Ramos (cell line): ENCODE measurements at regions not wholly inside any gene's neighbourhood (a gene's known extent, or its start where the extent isn't known, plus 50 kb on each side); places are given as distances from the start of the nearest gene placed in this dataset.
"Not testable (repeated sequence)": the region's sequence is repeated elsewhere in the genome, so short reads cannot be mapped to it uniquely, and the experiment has no call there.

Experiments used
- in situ Hi-C: fragments of 300-500 bp; cut with MboI; formaldehyde crosslinking; loops from one replicate; pipeline ENCODE4 v1.14.3; 2022; ENCODE audit warnings: low sequenced_read_pairs; ENCODE audit not compliant: unreplicated experiment

DNA sequence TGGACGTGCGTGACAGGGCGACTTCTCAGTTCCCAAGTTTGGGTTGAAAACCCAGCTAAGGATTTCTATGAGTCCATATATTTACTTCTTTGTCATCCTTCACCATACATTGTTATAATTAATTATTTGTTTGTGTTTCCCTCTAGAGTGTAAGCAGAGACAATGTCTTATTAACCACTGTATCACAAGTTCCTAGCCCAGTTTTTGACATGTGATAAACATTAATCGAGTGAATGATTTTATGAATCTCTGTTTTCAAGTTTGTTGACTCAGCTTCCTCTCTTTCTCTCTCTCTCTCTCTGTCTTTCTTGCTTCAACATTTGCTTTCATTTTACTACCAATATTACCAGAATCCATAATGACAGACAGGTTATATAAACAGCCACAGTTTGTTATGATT is 1259.6 kb upstream of the TENM4 start:
- in situ Hi-C loops: no loop called here

DNA sequence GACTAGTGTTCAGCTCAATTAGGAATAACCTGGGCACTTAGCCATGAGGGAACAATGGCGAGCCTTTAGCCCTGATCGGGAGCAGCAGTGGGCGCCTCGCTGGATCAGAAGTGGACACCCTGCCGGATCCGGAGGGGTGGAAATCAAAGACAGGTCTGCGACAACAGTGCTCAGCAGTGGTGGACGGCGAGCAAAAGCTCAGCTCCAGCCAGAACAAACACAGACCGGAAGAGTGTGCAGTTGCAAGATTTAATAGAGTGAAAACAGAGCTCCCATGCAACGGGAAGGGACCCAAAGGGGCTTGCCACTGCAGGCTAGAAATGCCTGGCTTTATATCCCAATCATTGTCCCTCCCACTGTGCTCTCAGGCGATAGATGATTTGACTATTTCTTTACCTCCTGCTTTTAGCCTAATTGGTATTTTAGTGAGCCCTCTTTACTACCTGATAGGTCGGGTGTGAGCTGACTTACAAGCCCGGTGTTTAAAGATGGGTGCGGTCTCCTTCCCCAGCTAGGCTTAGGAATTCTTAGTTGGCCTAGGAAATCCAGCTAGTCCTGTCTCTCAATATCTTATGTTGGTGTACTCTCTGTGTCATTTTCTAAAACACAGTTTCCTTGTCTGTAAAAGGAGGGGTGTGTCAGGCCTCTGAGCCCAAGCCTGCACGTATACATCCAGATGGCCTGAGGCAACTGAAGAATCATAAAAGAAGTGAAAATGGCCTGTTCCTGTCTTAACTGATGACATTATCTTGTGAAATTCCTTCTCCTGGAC is 1258.8 kb upstream of the TENM4 start:
- in situ Hi-C loops: not testable (repeated sequence)

DNA sequence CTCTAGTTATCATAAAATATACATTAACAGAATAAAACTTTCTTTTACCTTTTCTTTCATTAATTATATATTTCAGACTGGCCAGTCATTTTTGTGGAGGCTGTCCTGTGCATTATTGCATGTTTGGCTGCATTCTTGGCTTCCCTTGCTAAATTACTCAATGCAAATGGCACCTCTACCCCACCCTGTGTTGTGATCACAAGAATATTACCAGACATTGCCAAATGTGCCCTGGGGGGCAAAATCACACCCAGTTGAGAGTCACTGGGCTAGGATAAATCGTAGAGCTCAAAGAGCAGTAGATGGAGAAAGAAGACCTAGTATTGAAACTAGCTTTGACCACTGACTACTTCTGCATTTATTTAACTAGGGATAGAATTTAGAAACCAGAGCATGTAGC is 1257.8 kb upstream of the TENM4 start:
- in situ Hi-C loops: no loop called here

DNA sequence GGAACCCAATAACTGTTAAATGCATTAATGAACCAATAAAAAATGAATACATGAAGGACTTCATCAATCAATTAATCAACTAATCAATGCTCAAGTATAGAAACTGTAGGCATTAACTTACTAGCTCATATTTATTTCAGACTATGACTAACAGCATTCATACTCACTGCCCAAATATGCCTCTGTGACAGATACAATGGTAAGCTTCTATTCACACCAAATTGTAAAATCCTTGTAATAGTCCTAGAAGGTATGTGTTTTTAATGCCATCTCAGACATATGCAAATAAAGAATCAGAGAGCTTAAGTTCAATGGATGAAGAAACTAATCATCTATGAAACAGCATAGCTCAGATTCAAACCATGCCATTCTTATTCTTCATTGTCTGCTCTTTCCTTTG is 1253.6 kb upstream of the TENM4 start:
- in situ Hi-C loops: no loop called here

DNA sequence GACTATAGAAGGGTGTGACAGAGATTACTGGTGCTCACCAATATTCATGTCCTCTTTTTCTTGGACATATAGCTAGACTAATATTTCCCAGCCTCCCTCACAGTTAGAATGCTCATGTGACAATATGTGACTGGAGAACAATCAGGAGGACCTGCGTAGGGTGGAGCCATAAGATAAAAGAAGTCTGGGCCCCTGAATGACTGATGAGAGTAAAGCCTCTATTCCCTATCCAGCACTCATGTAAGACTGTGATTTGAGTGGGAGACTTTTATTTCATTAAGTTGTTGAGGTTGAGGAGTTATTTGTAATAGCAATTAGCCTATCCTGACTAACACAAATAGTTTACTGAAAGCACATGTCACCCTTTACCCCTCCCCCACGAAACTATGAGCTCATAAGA is 1247.1 kb upstream of the TENM4 start:
- in situ Hi-C loops: no loop called here

DNA sequence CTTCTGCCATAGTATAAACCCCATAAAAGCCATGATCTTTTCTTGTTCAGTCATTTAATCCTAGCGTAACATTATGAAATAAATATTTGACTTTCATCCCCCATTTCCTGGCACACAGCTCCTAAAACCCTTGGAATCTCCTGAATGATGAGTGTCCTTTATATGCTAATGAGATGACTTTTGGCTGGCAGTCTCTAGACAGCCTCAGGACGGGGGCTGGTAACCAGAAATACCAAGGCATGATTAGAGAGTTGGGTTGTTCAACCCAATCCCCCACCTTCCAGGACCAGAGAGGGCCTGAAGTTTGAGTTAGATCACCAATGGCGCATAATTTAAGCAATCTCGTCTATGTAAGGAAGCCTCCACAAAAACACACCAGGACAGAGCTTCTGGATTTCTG is 1246.1 kb upstream of the TENM4 start:
- in situ Hi-C loops: no loop called here

DNA sequence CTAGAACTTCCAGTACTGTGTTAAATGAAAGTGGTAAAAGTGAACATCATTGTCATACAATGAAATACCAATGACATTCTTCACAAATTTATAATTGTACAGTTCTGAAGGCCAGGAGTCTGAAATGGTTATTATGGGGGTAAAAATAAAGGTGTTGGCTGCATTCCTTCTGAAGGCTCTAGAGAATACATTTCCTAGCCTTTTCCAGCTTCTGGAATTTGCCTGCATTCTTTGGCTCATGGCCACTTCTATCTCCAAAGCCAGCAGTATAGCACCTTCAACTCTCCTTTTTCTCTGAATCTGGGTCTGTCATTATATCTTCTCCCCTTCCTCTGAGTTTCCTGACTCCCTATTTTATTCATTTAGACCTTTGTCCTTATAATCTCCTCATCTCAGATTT is 1232.7 kb upstream of the TENM4 start:
- in situ Hi-C loops: no loop called here

DNA sequence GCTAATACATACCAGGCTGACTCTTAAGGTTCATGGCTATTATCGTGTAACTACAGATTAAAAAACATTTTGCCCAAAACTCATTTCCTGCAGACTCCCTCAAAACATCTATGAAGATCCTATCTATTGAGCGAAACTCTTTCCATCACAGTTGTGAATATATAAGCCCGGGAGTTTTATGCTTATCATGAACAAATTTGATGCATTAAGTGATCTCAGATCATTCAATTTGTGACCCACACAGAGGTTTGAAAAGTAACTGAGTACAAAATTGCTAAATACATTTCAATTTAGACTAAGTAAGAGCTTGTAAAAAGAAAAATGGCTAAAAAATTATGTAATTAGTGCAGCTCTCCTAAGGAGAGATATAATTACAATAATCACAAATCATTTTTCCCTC is 1228.8 kb upstream of the TENM4 start:
- in situ Hi-C loops: no loop called here

DNA sequence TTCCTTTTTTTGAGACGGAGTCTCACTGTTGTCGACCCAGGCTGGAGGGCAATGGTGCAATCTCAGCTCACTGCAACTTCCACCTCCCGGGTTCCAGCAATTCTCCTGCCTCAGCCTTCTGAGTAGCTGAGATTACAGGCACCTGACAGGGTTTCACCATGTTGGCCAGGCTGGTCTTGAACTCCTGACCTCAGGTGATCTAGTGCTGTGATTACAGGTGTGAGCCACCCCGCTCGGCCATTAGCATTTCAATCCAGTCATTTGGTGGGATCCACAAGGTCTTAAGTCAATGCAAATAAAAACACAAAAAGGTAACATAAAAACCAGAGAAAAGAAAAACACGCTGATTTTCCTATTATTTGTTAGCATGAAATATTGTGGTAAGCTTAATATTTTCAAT is 1227.2 kb upstream of the TENM4 start:
- in situ Hi-C loops: no loop called here

DNA sequence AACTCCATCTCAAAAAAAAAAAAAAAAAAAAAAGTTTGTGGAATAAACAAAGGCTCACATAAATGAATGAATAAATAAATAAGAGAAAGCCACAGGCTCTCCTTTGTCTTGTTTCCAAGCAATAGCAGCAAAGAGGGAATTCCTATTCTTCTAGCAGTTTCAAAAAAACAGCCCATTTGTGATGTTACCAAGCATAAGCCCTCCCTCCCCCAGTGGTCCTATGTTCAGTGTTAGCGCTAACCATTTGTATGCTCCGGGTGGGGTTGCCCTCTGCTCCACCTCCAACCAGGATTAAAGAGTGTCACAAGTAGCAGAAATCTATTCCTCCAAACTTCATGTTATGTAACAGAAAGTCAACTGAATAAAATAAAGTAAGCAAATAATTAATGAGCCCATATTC is 1215.0 kb upstream of the TENM4 start:
- in situ Hi-C loops: no loop called here

DNA sequence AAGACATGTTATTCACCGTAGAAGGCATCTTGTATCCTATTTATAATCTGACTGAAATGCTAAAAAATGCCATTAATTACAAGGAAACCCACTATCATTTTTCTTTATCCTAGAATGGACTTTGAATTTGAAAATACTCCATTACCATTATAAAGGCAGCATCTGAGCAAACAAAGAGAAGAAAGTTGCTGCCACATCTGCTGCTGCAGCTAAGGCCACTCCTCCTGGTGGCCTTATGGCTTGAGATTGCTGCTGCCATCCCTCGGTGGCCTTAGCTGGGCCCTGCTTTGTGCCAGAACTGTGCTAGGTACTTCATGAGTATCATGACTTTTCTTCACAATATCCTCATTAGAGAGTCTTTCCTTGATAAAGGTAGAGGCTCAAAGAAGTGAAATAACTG is 1210.1 kb upstream of the TENM4 start:
- in situ Hi-C loops: no loop called here

DNA sequence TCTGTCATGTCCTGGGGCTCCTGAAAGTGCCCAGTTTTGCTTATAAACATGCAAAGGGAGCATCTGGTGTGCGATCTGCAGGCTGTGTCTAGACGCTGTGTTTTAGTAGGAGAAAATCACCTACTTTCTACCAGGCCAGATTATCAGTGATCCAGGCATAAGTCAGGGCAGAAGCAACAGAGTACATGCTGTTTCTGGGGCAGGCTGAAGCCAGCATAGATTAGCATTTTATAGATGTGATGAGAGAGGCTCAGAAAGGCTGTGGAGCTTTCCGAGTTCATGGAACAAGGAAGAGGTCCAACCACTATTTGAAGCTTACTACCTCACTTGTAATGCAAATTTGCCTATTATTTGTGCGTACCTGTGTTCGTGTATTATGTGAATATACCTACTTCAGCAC is 1208.4 kb upstream of the TENM4 start:
- in situ Hi-C loops: no loop called here

DNA sequence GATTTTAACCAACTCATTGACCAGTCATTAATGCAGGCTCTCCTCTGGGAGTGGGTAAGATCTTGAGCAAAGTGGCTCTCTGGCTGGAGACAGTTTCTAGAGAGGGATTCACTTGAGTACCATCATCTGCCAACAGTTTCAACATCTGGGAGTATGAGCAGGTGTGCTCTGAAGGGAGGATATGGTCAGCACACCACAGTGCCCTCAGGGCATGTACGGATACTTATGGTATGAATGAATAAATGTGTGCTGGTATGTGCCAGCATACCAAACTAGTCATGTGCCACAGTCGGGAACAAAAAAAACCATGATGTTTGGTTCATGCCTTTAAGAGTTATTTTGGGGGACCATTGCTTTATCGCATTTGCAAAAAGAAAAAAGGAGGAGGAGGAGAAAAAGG is 1197.5 kb upstream of the TENM4 start:
- in situ Hi-C loops: no loop called here

DNA sequence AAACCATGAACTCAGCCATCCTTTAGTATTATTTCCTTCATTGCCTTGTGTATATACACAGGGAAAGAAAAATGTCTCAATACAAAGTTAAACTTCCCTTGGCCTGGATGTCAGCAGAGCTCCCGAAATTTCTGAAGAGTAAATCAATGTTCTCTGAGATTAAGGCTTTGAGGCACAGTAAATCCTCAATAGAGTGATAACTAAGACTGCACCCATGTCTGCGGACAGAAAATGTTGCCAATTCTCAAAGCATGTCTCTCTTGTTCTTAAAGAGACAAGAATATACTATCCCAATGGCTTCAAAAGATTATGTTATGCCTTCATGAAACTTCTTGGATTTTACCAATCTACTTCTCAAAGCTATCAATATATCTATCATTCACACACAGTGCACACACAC is 1196.7 kb upstream of the TENM4 start:
- in situ Hi-C loops: no loop called here

DNA sequence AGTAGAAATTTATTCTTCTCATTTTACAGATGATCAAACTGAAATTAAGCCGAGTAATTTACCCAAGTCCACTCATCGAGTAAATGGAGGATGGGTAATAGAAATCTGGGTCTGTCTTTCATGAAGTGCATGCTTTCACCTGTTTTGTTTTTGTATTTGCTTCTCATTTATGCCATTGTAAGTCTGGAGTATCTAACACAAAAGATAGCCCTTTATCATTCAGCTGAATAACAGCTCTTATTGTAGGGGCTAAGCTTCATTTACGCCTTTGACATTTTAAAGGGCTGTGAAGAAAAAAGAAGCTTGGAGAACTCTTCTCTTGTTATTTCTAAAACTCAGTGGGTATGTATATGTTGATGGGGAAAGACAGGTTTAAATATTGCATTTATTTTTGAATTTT is 1196.2 kb upstream of the TENM4 start:
- in situ Hi-C loops: no loop called here

DNA sequence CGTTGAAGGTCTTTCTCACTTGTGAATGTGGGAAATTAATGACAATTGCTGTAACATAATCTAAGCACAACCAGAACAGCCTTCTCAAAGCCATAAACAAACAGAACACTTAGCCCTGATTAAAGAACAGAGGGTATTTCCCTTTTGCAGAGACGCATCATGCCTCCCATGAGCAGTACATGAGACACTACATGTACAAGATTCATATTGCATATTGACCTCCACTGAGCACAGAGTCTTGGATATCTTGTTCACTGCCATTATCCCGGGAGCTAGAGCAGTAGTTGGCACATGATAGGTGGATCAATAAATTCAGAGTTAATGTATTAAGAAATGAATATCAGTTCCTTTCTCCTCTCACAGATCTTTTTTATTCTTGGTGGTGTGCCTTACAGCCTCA is 1194.3 kb upstream of the TENM4 start:
- in situ Hi-C loops: no loop called here

DNA sequence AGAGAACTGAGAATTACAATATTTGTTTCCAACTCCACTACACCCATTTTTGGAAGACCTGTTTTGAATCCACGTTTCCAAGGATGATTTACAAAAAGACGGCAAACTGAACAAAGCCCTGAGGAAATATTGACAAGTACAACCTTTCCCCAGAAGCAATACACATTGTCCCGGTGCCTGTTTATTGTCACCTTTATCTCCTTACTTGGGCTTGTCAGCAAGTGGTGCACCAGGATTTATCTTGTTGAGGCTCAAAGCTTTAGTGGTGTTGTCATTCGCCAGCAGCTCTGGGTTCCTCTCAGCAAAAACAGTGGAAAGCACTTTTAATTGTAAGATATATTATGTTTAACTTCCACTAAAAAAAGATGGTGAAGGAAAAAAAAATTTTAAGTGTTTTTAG is 1191.9 kb upstream of the TENM4 start:
- in situ Hi-C loops: no loop called here

DNA sequence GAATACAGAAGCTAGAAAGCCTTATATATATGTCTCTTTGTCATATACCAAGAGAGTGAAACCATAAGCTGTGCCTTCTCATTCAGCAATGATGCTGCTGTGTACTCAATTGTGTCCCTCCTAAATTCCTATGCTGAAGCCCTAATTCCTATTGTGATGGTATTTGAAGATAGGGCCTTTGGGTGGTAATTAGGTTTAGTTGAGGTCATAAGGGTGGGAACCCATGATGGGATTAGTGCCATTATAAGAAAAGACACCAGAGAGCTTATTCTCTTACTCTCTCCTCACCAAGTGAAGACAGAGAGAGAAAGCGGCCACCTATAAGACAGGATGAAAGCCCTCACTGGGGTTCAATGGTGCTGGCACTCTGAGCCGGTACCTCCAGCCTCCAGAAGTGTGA is 1191.3 kb upstream of the TENM4 start:
- in situ Hi-C loops: no loop called here

DNA sequence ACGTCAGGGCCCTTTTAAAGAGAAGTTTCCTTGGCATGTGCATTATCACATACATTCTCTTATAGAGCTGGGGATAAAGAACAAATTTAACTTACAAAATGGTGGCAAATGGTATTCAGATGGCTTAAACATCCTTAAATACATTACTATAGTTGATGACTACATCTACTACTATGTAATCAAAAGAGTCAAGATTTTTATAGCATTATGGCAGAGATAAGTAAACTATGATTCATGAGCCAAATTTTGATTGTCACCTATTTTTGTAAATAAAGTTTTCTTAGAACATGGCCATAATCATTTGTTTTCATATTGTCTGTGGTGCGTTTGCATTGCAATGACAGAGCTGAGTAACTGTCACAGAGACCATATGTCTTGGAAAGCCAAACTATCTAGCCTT is 1188.6 kb upstream of the TENM4 start:
- in situ Hi-C loops: no loop called here

DNA sequence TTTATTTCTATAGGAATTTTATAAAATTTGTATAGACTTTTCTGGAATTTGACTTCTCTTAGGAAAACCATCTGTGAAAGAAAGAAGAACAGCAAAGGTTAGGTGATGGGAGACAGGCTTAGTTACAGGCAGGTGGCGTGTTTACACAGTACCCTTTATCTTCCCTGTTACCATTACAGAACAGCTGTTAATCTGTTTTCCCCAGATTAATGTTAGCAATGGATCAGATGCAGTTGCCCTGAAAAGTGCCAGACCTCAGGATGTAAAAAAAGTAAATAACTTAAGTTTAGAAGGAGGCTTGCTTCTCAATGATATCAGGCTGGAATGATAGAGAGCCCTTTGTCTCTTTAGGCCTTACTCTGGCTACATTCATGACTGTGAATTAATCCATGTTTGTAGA is 1186.5 kb upstream of the TENM4 start:
- in situ Hi-C loops: no loop called here

DNA sequence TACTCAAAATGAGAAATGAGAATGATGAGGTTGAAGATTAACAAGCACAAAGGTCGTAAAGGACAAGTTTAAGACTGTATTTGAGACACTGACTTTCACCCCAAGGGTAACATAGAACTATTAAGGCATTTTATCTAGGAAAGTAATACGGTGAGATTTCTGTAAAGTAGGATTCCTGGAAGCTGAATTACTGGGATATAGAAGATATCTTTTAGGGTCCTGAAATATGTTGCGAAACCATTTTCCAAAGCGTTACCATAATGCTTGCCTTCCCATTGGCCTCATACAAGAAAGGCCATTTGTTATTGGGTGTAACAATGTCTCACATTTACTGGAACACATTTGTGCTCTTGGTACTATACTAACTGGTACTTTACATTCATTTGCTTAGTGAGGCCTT is 1185.9 kb upstream of the TENM4 start:
- in situ Hi-C loops: no loop called here

DNA sequence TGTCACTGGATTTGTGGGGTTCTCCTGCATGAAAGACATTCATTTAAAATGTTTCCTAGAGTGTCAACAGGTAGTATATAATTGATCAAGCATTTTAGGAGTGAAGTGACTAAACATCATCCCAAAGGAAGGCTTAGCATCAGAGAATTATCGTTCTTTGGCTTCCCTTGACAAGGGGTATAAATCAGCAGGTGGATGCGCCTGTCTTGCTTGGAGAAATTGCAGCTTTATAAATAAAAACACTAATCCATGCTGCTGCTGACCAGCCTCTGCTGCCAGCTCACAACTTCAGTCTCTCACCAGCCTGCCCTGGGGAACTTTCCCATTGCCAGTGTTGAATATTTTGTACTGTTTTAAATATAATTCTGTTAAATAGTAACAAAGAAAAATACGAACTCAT is 1184.7 kb upstream of the TENM4 start:
- in situ Hi-C loops: no loop called here

DNA sequence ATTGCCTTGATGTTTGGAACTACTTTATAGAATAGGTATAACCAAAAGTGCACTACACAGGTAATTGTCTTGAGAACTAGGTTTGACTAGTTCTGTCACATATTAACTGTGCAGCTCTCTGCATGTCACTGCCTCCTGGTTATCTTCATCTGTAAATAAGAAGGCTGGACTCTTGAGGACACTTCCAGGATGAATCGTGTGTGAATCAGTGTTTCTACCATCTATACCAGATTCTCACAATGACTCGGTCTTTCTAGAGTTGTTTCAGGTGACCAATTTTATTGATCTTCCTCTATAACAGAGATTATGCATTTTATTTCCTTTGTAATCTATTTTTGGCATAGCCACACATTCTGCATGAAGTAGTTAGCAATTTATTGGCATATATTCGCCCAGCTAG is 1181.0 kb upstream of the TENM4 start:
- in situ Hi-C loops: no loop called here
